HEK293 (cell line): ENCODE measurements at regions not wholly inside any gene's neighbourhood (a gene's known extent, or its start where the extent isn't known, plus 50 kb on each side); places are given as distances from the start of the nearest gene placed in this dataset.

Source experiments
- CTCF ChIA-PET: fragments of 350-600 bp; formaldehyde crosslinking; extraction: SDS; loops from one replicate; lab custom pipeline; 2021; ENCODE audit warnings: antibody characterized with exemption; lab: Yijun Ruan, JAX
- POLR2A ChIA-PET: fragments of 300-600 bp; formaldehyde crosslinking; extraction: SDS; loops from one replicate; lab custom pipeline; 2020; ENCODE audit warnings: antibody characterized with exemption, inconsistent platforms; lab: Yijun Ruan, JAX
- H3K27ac ChIP-seq: fragments of 200-500 bp; sonication (Bioruptor generic); 2 replicates; pipeline ENCODE4 v1.5.1; 2014; ENCODE audit warnings: low read depth, low read length, control low read depth, inconsistent platforms; ENCODE audit errors: extremely low read depth
- H3K36me3 ChIP-seq, 2 experiments: fragments of 200-500 bp in 1 of 2; sonication (Bioruptor generic) in 1 of 2; 1 replicate in 1 of 2; 2 replicates in 1 of 2; pipeline ENCODE4 v1.5.1; 2014 to 2017; ENCODE audit warnings: inconsistent platforms in 2 of 2, low read length in 2 of 2; ENCODE audit not compliant: control insufficient read depth in 2 of 2, insufficient read depth in 1 of 2
- H3K4me1 ChIP-seq: fragments of 200-500 bp; sonication (Bioruptor generic); 2 replicates; pipeline ENCODE4 v1.5.1; 2014; ENCODE audit warnings: mild to moderate bottlenecking, low read length, inconsistent platforms; ENCODE audit not compliant: control insufficient read depth, insufficient read depth
- H3K4me3 ChIP-seq: 2 replicates; pipeline ENCODE4 v1.5.1; 2011; ENCODE audit warnings: low read depth, mild to moderate bottlenecking, control low read depth, low read length, moderate library complexity
- H3K9me3 ChIP-seq: fragments of 200-500 bp; sonication (Bioruptor generic); 2 replicates; pipeline ENCODE4 v1.5.1; 2014; ENCODE audit warnings: low read depth, low read length, inconsistent platforms; ENCODE audit not compliant: control insufficient read depth, insufficient read depth
- BCL11B ChIP-seq: fragments of 450-650 bp; formaldehyde crosslinking; IDR thresholded peaks from 2 replicates; pipeline ENCODE4 v1.5.1; 2016; ENCODE audit warnings: low read depth, missing biosample characterization, missing genetic modification characterization
- KLF16 ChIP-seq: fragments of 450-650 bp; formaldehyde crosslinking; IDR thresholded peaks from 2 replicates; pipeline ENCODE4 v1.5.1; 2017; ENCODE audit warnings: missing biosample characterization, missing genetic modification characterization
- SALL2 ChIP-seq: fragments of 450-650 bp; formaldehyde crosslinking; IDR thresholded peaks from 2 replicates; pipeline ENCODE4 v1.5.0; 2017; ENCODE audit warnings: missing biosample characterization, mild to moderate bottlenecking, missing genetic modification characterization, borderline replicate concordance
- ZNF146 ChIP-seq: fragments of 450-650 bp; formaldehyde crosslinking; IDR thresholded peaks from 2 replicates; pipeline ENCODE4 v1.5.1; 2016; ENCODE audit warnings: missing biosample characterization, missing genetic modification characterization
- ZNF24 ChIP-seq: fragments of 450-650 bp; formaldehyde crosslinking; IDR thresholded peaks from 2 replicates; pipeline ENCODE4 v1.5.1; 2016; ENCODE audit warnings: missing biosample characterization, missing genetic modification characterization
- ZNF324 ChIP-seq: fragments of 450-650 bp; formaldehyde crosslinking; IDR thresholded peaks from 2 replicates; pipeline ENCODE4 v1.5.1; 2016; ENCODE audit warnings: missing biosample characterization, missing genetic modification characterization
- ZNF555 ChIP-seq: fragments of 450-650 bp; formaldehyde crosslinking; conservative IDR thresholded peaks from 2 replicates; pipeline ENCODE4 v1.5.1; 2017; ENCODE audit warnings: missing biosample characterization, mild to moderate bottlenecking, missing genetic modification characterization, inconsistent platforms
- ZNF560 ChIP-seq: fragments of 450-650 bp; formaldehyde crosslinking; IDR thresholded peaks from 2 replicates; pipeline ENCODE4 v1.5.1; 2017; ENCODE audit warnings: missing biosample characterization, missing genetic modification characterization, borderline replicate concordance
- ZNF600 ChIP-seq: fragments of 450-650 bp; formaldehyde crosslinking; IDR thresholded peaks from 2 replicates; pipeline ENCODE4 v1.5.1; 2016; ENCODE audit warnings: missing biosample characterization, missing genetic modification characterization
- ZNF629 ChIP-seq: fragments of 450-650 bp; formaldehyde crosslinking; IDR thresholded peaks from 2 replicates; pipeline ENCODE4 v1.5.1; 2017; ENCODE audit warnings: missing biosample characterization, missing genetic modification characterization
- ZNF654 ChIP-seq: fragments of 450-650 bp; formaldehyde crosslinking; IDR thresholded peaks from 2 replicates; pipeline ENCODE4 v1.5.1; 2016; ENCODE audit warnings: low read depth, missing biosample characterization, missing genetic modification characterization
- ZNF701 ChIP-seq: fragments of 450-650 bp; formaldehyde crosslinking; IDR thresholded peaks from 2 replicates; pipeline ENCODE4 v1.5.1; 2016; ENCODE audit warnings: missing biosample characterization, missing genetic modification characterization
- ZNF768 ChIP-seq: fragments of 450-650 bp; formaldehyde crosslinking; IDR thresholded peaks from 2 replicates; pipeline ENCODE4 v1.5.1; 2018; ENCODE audit warnings: missing biosample characterization, mild to moderate bottlenecking, missing genetic modification characterization
- ZNF776 ChIP-seq: fragments of 450-650 bp; formaldehyde crosslinking; IDR thresholded peaks from 2 replicates; pipeline ENCODE4 v1.5.0; 2017; ENCODE audit warnings: missing biosample characterization, missing genetic modification characterization, borderline replicate concordance
- ZNF792 ChIP-seq: fragments of 450-650 bp; formaldehyde crosslinking; IDR thresholded peaks from 2 replicates; pipeline ENCODE4 v1.5.1; 2016; ENCODE audit warnings: missing biosample characterization, missing genetic modification characterization
- ZNF843 ChIP-seq: fragments of 450-650 bp; formaldehyde crosslinking; IDR thresholded peaks from 2 replicates; pipeline ENCODE4 v1.5.1; 2016; ENCODE audit warnings: missing biosample characterization, missing genetic modification characterization
- ZSCAN23 ChIP-seq: fragments of 450-650 bp; formaldehyde crosslinking; IDR thresholded peaks from 2 replicates; pipeline ENCODE4 v1.5.1; 2016; ENCODE audit warnings: missing biosample characterization, missing genetic modification characterization
- TF ChIP-seq, protein P1 (sequence below): fragments of 450-650 bp; formaldehyde crosslinking; IDR thresholded peaks from 2 replicates; pipeline ENCODE4 v1.5.1; 2016; ENCODE audit warnings: missing biosample characterization, missing genetic modification characterization
- TF ChIP-seq, protein P2 (sequence below): fragments of 450-650 bp; formaldehyde crosslinking; IDR thresholded peaks from 2 replicates; pipeline ENCODE4 v1.5.1; 2016; ENCODE audit warnings: missing biosample characterization, missing genetic modification characterization
- TF ChIP-seq, protein P3 (sequence below): fragments of 450-650 bp; formaldehyde crosslinking; IDR thresholded peaks from 2 replicates; pipeline ENCODE4 v1.5.1; 2016; ENCODE audit warnings: missing biosample characterization, missing genetic modification characterization
- TF ChIP-seq, protein P4 (sequence below): fragments of 450-650 bp; formaldehyde crosslinking; IDR thresholded peaks from 2 replicates; pipeline ENCODE4 v1.5.1; 2016; ENCODE audit warnings: missing biosample characterization, missing genetic modification characterization, borderline replicate concordance

DNA sequence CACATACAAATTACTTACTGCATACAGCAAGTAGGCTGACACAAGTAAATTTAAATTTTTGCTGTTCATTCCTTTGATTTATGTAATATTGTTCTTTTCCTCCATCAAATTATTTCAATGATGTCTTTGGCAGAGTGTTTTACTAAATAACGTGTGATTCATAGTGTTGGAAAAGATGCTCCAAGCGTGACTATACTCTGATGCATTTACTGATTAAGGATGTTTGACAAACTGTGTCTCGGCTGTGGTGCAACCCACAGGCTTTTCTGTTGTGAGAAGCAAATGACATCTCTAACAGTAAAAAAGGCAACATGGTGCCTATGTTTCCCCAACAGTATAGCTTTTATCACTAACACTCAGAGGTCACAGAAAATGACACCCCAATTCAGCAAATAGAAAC is 540.9 kb downstream of the PPP4R3C start:
- no peak for TF ChIP-seq ZNF24 (tag by site-specific recombination)
- TF ChIP-seq, protein P1, sequence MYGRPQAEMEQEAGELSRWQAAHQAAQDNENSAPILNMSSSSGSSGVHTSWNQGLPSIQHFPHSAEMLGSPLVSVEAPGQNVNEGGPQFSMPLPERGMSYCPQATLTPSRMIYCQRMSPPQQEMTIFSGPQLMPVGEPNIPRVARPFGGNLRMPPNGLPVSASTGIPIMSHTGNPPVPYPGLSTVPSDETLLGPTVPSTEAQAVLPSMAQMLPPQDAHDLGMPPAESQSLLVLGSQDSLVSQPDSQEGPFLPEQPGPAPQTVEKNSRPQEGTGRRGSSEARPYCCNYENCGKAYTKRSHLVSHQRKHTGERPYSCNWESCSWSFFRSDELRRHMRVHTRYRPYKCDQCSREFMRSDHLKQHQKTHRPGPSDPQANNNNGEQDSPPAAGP, result no peak
- TF ChIP-seq ZSCAN23, result no peak
- no peak for TF ChIP-seq ZNF843 (tag by site-specific recombination)
- no peak for TF ChIP-seq ZNF776 (tag by site-specific recombination)
- no peak for TF ChIP-seq ZNF146 (tag by site-specific recombination)
- no peak for TF ChIP-seq ZNF560 (tag by site-specific recombination)
- no peak for TF ChIP-seq KLF16
- TF ChIP-seq ZNF701, result no peak
- H3K27ac ChIP-seq, result no peak overlapping the region
- ChIA-PET POLR2A (no interaction called here), CTCF (no interaction called here)
- no peak overlapping the region for H3K4me3 ChIP-seq
- H3K4me1 ChIP-seq, result no peaks in the 10 kb centered on the region
- no peaks in the 10 kb centered on the region for H3K9me3 ChIP-seq
- no peaks in the 10 kb centered on the region for H3K36me3 ChIP-seq

DNA sequence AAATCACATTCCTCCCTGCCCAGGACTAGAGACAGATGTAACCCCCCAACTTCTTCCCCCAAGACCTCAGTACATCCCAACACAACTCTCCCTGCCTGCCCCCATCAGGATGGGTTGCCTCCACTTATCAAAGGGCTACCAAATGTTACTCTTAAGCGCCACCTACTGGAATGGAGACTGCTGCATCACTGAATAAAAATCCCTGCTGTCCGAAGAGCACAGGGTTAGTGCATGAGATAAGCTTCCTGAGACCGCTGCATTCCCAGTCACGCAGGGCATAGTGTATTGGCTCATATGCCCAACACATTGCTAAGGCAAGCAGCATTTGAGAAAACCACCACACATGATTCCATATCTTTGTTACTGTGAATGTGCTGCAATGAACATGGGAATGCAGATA is 544.5 kb downstream of the PPP4R3C start:
- Histone ChIP-seq H3K4me1 (no peaks in the 10 kb centered on the region), H3K4me3 (no peak overlapping the region), H3K27ac (no peak overlapping the region), H3K36me3 (no peaks in the 10 kb centered on the region), H3K9me3 (no peaks in the 10 kb centered on the region)
- ChIA-PET POLR2A (no interaction called here), CTCF (interaction anchor here (0.6 to 0.7 kb wide), 4 partner anchors 15 to 109 kb away, joined by 3 to 5 read pairs (median 4); no protein-coding TSS in a partner anchor)
- TF ChIP-seq ZNF629, result no peak
- TF ChIP-seq ZNF792, result no peak
- TF ChIP-seq ZNF555 (tag by site-specific recombination), result no peak
- TF ChIP-seq SALL2, result no peak
- peak; percentile 22; the same call in 1 of the 2 replicates for TF ChIP-seq ZNF654
- TF ChIP-seq, protein P2, sequence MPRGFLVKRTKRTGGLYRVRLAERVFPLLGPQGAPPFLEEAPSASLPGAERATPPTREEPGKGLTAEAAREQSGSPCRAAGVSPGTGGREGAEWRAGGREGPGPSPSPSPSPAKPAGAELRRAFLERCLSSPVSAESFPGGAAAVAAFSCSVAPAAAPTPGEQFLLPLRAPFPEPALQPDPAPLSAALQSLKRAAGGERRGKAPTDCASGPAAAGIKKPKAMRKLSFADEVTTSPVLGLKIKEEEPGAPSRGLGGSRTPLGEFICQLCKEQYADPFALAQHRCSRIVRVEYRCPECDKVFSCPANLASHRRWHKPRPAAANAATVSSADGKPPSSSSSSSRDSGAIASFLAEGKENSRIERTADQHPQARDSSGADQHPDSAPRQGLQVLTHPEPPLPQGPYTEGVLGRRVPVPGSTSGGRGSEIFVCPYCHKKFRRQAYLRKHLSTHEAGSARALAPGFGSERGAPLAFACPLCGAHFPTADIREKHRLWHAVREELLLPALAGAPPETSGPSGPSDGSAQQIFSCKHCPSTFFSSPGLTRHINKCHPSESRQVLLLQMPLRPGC (tag by site-specific recombination), result no peak

DNA sequence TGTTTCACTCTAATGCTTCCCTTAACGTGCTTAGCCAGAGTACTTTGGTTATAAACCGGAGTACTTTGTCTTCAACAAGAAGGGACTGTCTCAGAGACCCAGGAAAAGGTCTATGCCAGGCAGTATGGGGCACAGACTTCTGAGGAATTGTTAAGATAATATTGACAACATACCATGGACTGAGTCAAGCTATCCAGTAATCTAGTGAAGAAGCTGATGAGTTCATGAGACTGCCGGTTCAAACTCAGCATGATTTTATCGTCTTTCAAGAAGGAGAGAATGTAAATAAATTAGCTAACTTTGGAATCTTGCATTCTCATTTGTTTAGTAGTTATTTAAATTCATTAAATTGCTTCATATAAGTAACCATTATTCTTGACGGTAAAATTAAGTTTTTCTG is 546.1 kb downstream of the PPP4R3C start:
- H3K4me3 ChIP-seq, result no peak overlapping the region
- no peaks in the 10 kb centered on the region for H3K9me3 ChIP-seq
- H3K4me1 ChIP-seq, result no peaks in the 10 kb centered on the region
- ChIA-PET CTCF (no interaction called here), POLR2A (no interaction called here)
- no peaks in the 10 kb centered on the region for H3K36me3 ChIP-seq
- TF ChIP-seq, protein P3, sequence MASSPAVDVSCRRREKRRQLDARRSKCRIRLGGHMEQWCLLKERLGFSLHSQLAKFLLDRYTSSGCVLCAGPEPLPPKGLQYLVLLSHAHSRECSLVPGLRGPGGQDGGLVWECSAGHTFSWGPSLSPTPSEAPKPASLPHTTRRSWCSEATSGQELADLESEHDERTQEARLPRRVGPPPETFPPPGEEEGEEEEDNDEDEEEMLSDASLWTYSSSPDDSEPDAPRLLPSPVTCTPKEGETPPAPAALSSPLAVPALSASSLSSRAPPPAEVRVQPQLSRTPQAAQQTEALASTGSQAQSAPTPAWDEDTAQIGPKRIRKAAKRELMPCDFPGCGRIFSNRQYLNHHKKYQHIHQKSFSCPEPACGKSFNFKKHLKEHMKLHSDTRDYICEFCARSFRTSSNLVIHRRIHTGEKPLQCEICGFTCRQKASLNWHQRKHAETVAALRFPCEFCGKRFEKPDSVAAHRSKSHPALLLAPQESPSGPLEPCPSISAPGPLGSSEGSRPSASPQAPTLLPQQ (tag by site-specific recombination), result no peak
- TF ChIP-seq ZNF600 (tag by site-specific recombination), result no peak
- TF ChIP-seq, protein P4, sequence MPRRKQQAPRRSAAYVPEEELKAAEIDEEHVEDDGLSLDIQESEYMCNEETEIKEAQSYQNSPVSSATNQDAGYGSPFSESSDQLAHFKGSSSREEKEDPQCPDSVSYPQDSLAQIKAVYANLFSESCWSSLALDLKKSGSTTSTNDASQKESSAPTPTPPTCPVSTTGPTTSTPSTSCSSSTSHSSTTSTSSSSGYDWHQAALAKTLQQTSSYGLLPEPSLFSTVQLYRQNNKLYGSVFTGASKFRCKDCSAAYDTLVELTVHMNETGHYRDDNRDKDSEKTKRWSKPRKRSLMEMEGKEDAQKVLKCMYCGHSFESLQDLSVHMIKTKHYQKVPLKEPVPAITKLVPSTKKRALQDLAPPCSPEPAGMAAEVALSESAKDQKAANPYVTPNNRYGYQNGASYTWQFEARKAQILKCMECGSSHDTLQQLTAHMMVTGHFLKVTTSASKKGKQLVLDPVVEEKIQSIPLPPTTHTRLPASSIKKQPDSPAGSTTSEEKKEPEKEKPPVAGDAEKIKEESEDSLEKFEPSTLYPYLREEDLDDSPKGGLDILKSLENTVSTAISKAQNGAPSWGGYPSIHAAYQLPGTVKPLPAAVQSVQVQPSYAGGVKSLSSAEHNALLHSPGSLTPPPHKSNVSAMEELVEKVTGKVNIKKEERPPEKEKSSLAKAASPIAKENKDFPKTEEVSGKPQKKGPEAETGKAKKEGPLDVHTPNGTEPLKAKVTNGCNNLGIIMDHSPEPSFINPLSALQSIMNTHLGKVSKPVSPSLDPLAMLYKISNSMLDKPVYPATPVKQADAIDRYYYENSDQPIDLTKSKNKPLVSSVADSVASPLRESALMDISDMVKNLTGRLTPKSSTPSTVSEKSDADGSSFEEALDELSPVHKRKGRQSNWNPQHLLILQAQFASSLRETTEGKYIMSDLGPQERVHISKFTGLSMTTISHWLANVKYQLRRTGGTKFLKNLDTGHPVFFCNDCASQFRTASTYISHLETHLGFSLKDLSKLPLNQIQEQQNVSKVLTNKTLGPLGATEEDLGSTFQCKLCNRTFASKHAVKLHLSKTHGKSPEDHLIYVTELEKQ (tag by site-specific recombination), result no peak
- no peak for TF ChIP-seq BCL11B
- TF ChIP-seq ZNF768 (tag by site-specific recombination), result no peak
- no peak for TF ChIP-seq KLF16
- no peak for TF ChIP-seq ZNF324
- no peak overlapping the region for H3K27ac ChIP-seq
